Neuron (in vitro differentiated cells): ENCODE measurements at regions not wholly inside any gene's neighbourhood (a gene's known extent, or its start where the extent isn't known, plus 50 kb on each side); places are given as distances from the start of the nearest gene placed in this dataset.
"Not testable (repeated sequence)": the region's sequence is repeated elsewhere in the genome, so short reads cannot be mapped to it uniquely, and the experiment has no call there.

Source experiments
- H2AFZ ChIP-seq: one replicate; pipeline ENCODE4 v1.6.1; 2013; ENCODE audit warnings: low read depth, mild to moderate bottlenecking, inconsistent platforms, low read length, moderate library complexity
- H3K27me3 ChIP-seq: one replicate; pipeline ENCODE4 v1.6.1; 2013; ENCODE audit warnings: low read length; ENCODE audit not compliant: insufficient read depth
- H3K36me3 ChIP-seq: one replicate; pipeline ENCODE4 v1.6.1; 2013; ENCODE audit warnings: low read length; ENCODE audit not compliant: insufficient read depth
- H3K4me1 ChIP-seq: one replicate; pipeline ENCODE4 v1.6.1; 2013; ENCODE audit warnings: low read length; ENCODE audit not compliant: insufficient read depth
- H3K4me3 ChIP-seq: 2 replicates; pipeline ENCODE4 v1.5.1; 2013; ENCODE audit warnings: mild to moderate bottlenecking, low read length, moderate library complexity
- H3K9me3 ChIP-seq: one replicate; pipeline ENCODE4 v1.6.1; 2013; ENCODE audit warnings: low read length

DNA sequence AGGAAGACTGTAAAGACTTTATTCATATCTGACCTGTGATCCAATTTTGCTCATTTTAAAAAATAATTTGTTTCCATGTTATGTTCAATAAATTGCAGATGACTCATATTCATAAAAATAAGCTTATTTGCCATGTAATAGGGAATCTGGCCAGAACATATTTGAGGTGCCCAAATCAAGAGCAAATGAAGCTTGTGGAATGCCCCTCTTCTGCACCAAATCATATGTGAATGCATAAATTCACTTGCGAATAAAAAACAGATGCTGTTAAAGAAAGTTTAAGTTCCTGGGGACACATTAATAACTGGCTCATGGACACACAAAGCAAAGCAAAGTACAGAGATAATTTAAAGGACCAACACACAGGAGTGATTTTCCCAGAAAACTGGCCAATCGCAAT is 279.0 kb upstream of the CDH2 start:
- Histone ChIP-seq H2AFZ (no peak overlapping the region), H3K27me3 (no peaks in the 10 kb centered on the region), H3K4me1 (no peaks in the 10 kb centered on the region), H3K4me3 (no peak overlapping the region), H3K36me3 (no peaks in the 10 kb centered on the region), H3K9me3 (no peaks in the 10 kb centered on the region)

DNA sequence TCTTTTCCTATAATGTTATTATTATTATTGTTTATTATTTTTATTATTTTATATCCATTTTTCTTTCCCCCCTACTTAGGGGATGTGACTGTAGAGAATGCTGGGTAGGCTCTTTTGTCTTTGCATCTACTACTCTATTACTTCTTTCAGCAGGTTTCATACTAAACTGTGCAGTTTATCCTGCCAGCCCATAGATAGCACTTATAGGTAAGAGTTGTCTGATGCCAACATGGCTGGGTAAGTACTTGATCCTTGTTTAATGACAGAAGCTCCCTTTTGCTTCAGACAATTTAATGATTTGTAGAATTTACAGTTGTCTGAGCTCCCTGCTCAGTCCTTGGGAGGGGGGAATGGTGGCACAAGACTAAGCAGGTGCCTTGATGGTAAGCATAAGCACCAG is 262.9 kb upstream of the CDH2 start:
- no peak overlapping the region for H3K4me3 ChIP-seq
- H3K36me3 ChIP-seq, result no peaks in the 10 kb centered on the region
- no peaks in the 10 kb centered on the region for H3K27me3 ChIP-seq
- H3K4me1 ChIP-seq, result no peaks in the 10 kb centered on the region
- H2AFZ ChIP-seq, result no peak overlapping the region
- no peaks in the 10 kb centered on the region for H3K9me3 ChIP-seq

DNA sequence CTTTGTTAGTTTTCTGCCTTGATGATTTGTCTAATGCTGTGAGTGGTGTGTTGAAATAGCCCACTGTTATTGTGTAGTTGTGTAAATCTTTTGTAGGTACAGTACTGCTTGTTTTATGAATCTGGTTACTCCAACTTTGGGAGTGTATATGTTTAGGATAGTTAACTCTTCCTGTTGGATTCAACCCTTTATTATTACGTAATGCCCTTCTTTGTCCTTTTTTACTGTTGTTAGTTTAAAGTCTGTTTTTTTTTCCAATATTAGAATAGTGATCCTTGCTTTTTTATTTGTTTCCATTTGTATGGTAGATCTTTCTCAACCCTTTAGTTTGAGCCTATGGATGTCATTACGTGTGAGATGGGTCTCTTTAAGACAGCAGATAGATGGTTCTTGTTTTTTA is 261.5 kb upstream of the CDH2 start:
- Histone ChIP-seq H3K9me3 (no peaks in the 10 kb centered on the region), H3K4me3 (no peak overlapping the region), H3K4me1 (no peaks in the 10 kb centered on the region), H2AFZ (no peak overlapping the region), H3K27me3 (no peaks in the 10 kb centered on the region), H3K36me3 (no peaks in the 10 kb centered on the region)

DNA sequence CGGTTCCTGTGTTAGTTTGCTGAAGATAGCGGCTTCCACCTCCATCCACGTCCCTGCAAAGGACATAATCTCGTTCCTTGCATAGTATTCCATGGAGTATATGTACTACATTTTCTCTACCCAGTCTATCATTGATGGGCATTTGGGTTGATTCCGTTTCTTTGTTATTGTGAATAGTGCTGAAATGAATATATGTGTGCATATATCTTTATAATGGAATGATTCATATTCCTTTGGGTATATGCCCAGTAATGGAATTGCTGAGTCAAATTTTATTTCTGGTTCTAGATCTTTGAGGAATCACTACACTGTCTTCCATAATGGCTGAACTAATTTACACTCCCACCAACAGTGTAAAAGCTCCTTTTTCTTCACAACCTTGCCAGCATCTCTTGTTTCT is 255.4 kb upstream of the CDH2 start:
- Histone ChIP-seq H3K27me3 (no peaks in the 10 kb centered on the region), H2AFZ (no peak overlapping the region), H3K4me1 (no peaks in the 10 kb centered on the region), H3K4me3 (no peak overlapping the region), H3K36me3 (no peaks in the 10 kb centered on the region), H3K9me3 (no peaks in the 10 kb centered on the region)

DNA sequence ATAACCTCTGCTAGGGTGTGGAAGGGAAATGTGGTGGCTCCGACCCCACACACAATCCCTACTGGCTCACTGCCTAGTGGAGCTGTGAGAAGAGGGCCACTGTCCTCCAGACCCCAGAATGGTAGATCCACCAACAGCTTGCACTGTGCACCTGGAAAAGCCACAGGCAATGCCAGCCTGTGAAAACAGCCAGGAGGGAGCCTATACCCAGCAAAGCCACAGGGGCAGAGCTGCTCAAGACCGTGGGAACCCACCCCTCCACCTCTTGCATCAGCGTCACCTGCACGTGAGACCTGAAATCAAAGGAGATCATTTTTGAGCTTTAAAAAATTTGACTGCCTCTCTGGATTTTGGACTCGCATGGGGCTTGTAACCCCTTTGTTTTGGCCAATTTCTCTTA is 249.0 kb upstream of the CDH2 start:
- H3K36me3 ChIP-seq, result no peaks in the 10 kb centered on the region
- H3K4me3 ChIP-seq, result no peak overlapping the region
- no peaks in the 10 kb centered on the region for H3K27me3 ChIP-seq
- H3K9me3 ChIP-seq, result peaks cover 3% of the 10 kb centered on the region
- H2AFZ ChIP-seq, result no peak overlapping the region
- no peaks in the 10 kb centered on the region for H3K4me1 ChIP-seq

DNA sequence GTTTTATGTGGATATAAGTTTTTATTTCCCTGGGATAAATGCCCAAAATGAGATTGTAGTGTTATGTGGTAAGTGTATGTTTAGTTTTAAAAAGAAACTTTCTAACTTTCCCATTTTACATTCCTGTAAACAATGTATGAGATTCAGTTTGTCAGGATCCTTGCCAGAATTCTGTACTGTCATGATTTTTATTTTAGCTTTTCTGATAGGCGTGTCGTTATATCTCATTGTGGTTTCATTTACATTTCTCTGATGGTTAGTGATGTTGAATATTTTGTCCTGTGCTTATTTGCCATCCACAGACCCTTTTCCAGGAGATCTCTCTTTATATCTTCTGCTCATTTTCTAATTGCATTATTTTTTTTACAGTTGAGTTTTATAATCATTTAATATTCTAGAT is 245.6 kb upstream of the CDH2 start:
- Histone ChIP-seq H3K36me3 (no peaks in the 10 kb centered on the region), H3K27me3 (no peaks in the 10 kb centered on the region), H3K4me3 (no peak overlapping the region), H2AFZ (no peak overlapping the region), H3K9me3 (peaks cover 3% of the 10 kb centered on the region), H3K4me1 (no peaks in the 10 kb centered on the region)

DNA sequence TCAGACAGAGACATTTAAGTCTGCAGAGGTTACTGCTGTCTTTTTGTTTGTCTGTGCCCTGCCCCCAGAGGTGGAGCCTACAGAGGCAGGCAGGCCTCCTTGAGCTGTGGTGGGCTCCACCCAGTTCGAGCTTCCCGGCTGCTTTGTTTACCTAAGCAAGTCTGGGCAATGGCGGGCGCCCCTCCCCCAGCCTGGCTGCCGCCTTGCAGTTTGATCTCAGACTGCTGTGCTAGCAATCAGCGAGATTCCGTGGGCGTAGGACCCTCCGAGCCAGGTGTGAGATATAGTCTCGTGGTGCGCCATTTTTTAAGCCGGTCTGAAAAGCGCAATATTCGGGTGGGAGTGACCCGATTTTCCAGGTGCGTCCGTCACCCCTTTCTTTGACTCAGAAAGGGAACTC is 245.0 kb upstream of the CDH2 start:
- H2AFZ ChIP-seq, H3K36me3 ChIP-seq, H3K4me3 ChIP-seq, H3K4me1 ChIP-seq, H3K27me3 ChIP-seq, H3K9me3 ChIP-seq: not testable (repeated sequence)

DNA sequence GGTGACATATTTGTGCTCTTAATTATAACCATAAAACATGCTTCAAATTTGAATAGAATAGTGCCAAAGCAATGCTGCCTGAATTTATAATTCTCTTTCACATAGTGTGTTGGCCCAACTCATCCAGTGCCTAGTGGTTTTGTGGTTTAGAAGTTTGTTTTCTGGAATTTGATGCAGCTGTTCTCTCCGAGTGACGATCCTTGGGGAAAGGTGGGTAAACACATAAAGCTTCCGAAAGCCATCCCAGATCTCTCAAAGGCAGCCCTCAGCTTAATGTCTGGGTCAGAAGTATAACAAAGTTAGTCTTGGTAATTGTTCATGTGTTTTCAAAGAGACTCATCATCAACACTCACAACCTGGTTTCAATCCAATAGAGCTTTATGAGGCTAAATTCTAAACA is 235.6 kb upstream of the CDH2 start:
- H2AFZ ChIP-seq, result no peak overlapping the region
- no peaks in the 10 kb centered on the region for H3K36me3 ChIP-seq
- no peaks in the 10 kb centered on the region for H3K9me3 ChIP-seq
- no peaks in the 10 kb centered on the region for H3K27me3 ChIP-seq
- H3K4me3 ChIP-seq, result no peak overlapping the region
- H3K4me1 ChIP-seq, result no peaks in the 10 kb centered on the region

DNA sequence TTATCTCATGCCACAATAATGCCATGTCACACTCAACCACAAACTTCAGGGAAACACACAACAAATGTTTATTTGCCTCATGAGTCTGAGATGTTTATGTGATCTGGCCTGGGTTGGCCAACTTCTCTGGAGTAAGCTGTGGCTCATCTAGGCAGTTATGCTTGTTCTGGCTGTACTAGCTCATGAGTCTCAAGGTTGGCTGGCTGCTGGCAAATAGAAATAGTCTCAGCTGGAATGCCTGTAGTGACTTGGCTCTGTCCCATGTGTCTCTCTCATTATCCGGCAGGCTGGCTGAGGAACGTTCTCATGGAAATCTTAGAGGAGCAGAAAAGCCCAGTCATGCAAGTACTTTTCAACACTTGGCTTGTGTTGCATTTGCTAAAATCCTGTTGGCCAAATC is 234.9 kb upstream of the CDH2 start:
- Histone ChIP-seq H3K27me3 (no peaks in the 10 kb centered on the region), H2AFZ (no peak overlapping the region), H3K4me3 (no peak overlapping the region), H3K4me1 (no peaks in the 10 kb centered on the region), H3K36me3 (no peaks in the 10 kb centered on the region), H3K9me3 (no peaks in the 10 kb centered on the region)

DNA sequence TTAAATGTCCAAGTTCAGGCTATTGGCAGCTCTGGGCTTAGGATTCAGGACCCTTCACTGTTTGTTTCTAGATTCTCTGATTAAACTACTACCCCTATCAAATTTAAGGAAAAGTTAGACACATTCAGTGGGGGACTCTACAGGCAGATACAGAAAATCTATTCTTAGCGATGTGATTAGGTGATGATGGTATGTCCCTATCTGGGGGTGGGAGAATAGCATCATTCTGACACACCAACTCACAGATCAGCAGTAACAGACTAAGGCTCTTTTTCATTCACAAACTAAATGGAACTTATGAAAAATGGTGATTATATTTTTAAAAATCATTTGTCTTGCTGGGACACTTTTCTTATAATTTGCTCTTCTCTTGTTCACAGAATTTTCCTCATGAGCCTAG is 232.9 kb upstream of the CDH2 start:
- Histone ChIP-seq H3K36me3 (no peaks in the 10 kb centered on the region), H2AFZ (no peak overlapping the region), H3K4me3 (no peak overlapping the region), H3K4me1 (no peaks in the 10 kb centered on the region), H3K27me3 (no peaks in the 10 kb centered on the region), H3K9me3 (no peaks in the 10 kb centered on the region)

DNA sequence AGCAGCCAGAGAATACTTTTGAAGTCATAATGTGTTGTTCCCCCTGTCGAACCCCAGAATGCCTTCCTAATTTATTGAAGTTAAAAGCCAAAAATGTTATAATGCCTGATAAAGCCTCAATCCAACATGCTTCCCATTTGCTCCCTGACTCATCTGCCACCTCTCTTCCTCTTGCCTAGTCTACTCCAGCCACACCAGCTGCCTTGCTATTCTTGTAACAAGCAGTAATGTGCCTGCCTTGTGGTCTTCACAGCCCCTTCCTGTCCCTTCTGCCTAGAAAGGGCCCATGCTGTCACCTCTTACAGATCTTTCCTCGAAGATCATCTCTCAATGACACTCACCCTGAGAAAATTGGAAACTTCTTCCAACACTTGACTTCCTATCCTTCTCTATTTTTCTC is 231.6 kb upstream of the CDH2 start:
- Histone ChIP-seq H3K9me3 (no peaks in the 10 kb centered on the region), H3K4me1 (no peaks in the 10 kb centered on the region), H3K4me3 (no peak overlapping the region), H2AFZ (no peak overlapping the region), H3K36me3 (no peaks in the 10 kb centered on the region), H3K27me3 (no peaks in the 10 kb centered on the region)

DNA sequence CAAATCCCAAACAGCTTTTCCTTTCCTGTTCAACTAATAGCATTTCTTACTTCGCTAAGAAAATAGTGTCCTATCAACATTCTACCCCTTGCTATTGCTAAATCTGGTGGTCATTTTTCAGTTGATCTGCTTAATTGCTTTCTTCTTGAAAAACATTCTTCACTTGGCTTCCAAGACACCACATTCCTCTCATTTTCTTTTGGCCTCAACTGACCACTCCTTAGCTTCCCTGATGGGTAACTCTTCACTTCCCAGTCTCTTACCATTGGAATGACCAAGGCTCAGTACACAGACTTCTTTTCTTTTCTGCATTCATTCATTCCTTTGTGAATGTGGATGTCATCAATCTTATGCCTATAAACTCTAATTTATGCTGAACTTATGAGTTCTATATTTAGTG is 230.8 kb upstream of the CDH2 start:
- Histone ChIP-seq H3K4me1 (no peaks in the 10 kb centered on the region), H3K4me3 (no peak overlapping the region), H3K27me3 (no peaks in the 10 kb centered on the region), H3K36me3 (no peaks in the 10 kb centered on the region), H3K9me3 (no peaks in the 10 kb centered on the region), H2AFZ (no peak overlapping the region)

DNA sequence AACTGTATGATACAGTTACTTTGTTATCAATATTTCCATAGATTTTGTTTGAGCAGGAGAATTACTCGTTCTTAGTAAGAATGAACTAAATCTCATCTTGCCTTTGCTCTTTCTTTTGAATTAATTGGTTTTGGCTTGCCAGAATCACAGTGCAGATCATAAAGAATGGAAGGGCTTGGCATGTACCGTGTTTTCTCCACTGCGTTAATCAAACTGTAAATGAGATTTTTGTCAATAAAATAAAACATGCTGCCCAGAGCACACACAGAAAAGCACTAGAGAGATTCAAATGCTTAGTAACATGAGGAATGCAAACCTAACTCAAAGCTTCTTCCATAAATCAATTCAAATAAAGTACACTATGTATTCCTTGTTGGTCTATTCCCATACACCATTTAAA is 229.6 kb upstream of the CDH2 start:
- Histone ChIP-seq H3K4me1 (no peaks in the 10 kb centered on the region), H3K4me3 (no peak overlapping the region), H2AFZ (no peak overlapping the region), H3K9me3 (no peaks in the 10 kb centered on the region), H3K36me3 (no peaks in the 10 kb centered on the region), H3K27me3 (no peaks in the 10 kb centered on the region)

DNA sequence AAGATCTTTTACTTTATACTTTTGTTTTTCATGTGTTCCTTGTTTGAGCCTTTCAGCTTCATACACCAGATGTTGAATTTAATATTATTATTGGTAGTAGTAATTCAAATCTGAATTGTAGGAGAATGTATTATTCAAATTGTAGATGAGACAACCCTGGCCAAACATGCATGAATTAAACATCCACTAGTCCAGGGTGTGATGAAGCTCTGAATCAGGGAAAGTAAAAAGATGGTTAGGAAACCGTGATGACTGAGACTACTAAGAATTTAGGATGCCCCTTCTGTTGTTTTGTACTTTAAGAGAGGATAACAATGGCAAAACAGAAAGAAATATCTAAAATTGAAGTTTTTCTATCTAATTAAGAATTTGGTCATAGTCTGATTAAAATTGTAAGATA is 227.8 kb upstream of the CDH2 start:
- Histone ChIP-seq H3K9me3 (no peaks in the 10 kb centered on the region), H3K27me3 (no peaks in the 10 kb centered on the region), H2AFZ (no peak overlapping the region), H3K4me1 (no peaks in the 10 kb centered on the region), H3K4me3 (no peak overlapping the region), H3K36me3 (no peaks in the 10 kb centered on the region)
